ENCODE measurements at regions not wholly inside any gene's neighbourhood (a gene's known extent, or its start where the extent isn't known, plus 50 kb on each side); places are given as distances from the start of the nearest gene placed in this dataset.
"Not testable (repeated sequence)": the region's sequence is repeated elsewhere in the genome, so short reads cannot be mapped to it uniquely, and the experiment has no call there.

DNA sequence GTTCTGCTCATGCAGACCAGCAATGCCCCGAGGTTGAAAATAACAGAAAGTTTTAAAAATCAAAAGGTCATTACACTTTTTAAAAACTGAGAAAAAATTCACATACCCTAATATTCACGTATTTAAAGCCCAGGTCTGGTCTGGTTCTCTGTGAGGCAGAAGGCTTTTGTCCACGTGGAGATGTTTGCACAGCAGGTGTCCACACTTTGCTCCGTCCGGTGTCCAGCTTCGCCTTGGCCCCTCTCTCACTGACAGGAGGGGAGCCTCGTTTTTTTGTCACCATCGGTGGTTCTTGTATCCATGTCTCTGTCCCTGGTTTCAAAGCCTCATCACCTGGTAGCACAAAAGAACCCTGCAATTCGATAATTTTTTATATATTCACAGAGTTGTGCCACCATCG lies 434.6 kb upstream of the FRG1 start:
- DNase-seq (ENCODE audit: low read depth in 3 of 3) = no peak

DNA sequence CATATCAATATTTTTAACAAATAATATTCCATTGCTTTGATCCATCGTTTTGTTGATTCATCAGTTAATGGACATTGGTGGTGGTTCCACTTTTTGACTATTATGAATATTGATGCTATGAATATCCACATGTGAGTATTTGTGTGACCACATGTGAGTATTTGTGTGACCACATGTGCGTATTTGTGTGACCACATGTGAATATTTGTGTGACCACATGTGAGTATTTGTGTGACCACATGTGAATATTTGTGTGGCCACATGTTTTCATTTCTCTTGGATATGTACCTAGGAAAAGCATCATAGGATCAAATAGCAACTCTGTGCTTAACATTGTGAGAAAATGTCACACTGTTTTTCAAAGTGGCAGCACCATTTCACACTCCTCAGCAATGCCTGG lies 433.6 kb upstream of the FRG1 start:
- no peak for DNase-seq (ENCODE audit: low read depth in 3 of 3)

DNA sequence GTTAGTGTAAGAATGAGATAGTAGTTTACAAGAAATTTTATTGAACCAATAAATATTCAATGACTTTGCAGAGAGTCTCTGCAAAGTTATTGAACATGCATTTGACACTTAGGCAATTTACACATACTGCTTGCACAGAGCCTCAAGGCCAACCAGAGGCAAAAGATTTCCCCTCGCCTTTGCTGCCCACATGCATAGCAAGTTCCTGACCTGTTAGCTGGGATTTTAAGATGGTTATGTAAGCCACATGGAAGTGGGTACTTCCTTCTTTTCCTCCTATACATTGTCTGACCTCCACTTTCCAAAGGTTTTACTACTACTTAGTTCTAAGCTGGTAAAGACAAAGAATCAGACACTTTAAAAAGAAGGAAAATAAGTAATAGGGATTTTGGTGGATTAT lies 430.1 kb upstream of the FRG1 start:
- DNase-seq (ENCODE audit: low read depth in 3 of 3) = no peak

DNA sequence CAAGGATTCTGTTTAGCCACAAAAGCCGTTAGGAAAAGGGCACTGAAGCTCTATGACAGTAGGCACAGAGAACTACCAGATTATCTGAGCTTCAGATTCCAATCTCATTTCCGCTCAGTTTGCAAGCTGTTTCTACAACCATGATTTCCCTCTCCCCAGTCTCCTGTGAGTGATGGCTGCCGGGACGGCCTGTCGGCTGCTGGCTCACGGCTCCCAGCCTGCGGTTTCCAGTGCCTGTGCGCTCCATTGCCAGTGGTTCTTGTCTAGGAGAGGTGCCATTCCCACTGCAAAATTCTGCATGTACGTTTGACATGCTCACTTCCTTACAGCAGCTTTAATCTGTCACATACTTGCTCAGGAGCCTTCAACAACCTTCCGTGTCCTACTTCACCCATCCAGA lies 429.1 kb upstream of the FRG1 start:
- DNase-seq (ENCODE audit: low read depth in 3 of 3) = no peak

DNA sequence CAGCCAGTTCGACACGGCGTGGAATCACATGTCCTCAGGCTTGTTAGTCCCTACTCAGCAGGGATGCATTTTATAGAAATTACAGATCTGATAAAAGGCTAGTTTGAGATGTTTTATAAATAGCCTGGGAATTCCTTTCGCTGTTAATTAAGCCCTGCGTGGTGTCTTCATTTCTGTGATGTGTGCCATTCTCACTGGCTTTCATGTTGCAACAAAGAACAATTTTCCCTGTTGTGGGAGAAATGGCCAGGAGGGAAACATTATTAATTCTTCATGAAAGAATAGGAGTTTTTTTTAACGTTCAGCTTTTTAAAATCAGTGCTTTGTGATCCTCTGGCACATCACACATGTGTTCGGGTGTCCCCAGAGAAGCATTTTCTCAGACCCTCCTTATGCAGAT lies 427.3 kb upstream of the FRG1 start:
- DNase-seq (ENCODE audit: low read depth in 3 of 3) = no peak

DNA sequence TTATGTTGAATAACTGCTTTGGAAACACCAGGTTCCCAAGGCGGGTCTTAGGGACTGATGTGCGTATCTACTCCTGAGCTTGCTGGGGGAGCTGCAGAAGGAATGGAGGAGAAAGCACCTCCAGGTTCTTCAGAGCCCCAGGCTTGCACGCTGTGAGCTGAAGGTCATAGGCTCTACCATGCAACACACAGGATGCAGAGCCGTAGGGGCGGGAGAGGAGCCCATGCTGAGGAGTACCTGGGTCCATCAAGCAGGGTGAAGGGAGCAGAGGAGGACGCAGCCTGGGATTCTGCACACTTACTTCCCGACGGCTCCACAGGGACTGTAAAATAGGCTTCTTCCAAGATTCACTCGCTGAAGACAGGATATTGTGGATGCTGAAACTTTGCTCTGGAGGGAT lies 426.5 kb upstream of the FRG1 start:
- no peak for DNase-seq (ENCODE audit: low read depth in 3 of 3)

DNA sequence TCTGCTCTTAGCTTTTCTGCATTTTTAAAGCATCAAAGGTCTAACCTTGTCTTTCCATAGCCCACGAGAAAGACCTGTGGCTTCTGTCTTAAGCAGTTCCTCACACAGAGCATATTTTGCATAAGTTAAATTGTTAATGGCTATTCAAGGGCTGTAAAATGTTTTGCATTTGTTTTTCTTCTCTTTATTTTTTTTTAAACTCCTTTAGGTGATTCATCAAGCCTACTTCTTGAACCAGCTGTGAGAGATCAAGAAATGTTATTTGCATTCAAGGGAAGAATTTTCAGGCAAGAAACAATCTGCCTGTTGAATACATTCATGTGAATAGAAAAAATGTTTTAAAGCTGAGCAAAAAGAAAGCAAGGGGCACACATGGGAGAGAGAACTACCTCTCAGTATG lies 423.8 kb upstream of the FRG1 start:
- no peak for DNase-seq (ENCODE audit: low read depth in 3 of 3)

DNA sequence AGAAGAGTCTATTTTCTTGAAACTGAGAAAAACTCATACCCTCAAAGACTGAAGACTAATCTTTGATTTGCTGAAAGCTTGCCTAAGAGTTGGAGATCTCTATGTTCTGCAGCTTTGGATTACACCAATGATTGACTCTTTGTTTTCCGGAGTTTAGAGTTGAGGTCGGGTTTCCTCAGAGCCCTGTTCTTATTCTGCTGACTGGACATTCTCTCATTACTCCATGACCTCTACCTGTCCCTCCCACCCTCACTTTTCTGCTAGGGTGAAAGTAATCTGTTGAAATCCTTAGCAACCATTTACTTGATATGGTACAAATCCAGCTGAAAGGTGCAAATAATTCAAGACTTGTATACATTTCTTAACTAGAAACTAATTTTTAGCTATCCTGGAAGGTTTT lies 421.5 kb upstream of the FRG1 start:
- DNase-seq (ENCODE audit: low read depth in 3 of 3) = no peak

DNA sequence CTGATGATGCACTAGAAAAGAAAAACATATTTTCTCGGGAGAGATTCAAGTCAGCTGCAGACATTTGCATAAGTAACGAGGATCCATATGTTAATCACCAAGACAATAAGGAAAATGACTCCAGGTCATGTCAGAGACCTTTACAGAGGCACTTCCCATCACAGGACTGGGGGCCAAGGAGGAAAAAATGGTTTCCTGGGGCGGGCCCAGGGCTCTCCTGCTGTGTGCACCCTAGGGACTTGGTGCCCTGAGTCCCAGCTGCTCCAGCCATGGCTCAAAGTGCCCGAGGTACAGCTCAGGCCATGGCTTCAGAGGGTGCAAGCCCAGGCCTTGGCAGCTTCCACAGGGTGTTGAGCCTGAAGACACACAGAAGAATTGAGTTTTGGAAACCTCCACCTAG lies 415.4 kb upstream of the FRG1 start:
- DNase-seq (ENCODE audit: low read depth in 3 of 3) = no peak

DNA sequence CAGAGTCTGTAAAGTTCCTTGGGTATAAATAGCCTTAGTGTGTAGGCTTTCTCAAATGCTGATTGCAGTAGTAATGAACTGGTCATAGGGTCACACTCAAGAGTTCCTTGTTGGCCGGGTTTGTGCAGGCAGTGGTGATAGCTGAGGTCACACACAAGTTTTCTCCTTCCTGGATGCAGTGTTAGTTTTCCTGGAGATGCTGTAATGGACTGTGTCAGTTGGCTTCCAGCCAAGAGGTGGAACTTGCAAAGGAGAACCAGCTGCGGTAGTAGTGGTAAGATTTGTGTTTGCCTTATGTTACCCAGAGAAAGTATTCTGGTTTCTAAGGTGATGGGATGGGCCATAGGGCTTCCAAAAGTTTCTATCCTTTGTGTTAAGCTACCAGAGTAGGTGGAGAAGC lies 409.8 kb upstream of the FRG1 start:
- DNase-seq (ENCODE audit: low read depth in 3 of 3) = no peak

DNA sequence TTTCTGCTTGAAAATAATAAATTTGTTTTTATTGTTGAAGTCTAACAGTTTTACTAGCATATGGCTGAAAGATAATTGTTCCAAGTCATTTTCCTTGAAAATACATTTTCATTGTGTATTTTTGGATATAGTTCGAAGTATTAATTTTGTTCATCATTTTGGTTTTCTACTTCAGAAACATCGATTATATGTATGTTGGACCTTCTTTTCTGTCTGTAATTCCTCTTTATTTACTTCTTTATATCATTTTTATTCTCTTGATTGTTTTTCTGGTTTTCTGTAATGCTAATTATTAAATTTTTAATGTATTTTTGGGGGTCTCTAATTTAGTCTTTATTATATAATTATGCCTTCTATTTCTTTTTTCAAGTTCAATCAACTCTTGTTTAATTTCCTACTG lies 407.1 kb upstream of the FRG1 start:
- no peak for DNase-seq (ENCODE audit: low read depth in 3 of 3)

DNA sequence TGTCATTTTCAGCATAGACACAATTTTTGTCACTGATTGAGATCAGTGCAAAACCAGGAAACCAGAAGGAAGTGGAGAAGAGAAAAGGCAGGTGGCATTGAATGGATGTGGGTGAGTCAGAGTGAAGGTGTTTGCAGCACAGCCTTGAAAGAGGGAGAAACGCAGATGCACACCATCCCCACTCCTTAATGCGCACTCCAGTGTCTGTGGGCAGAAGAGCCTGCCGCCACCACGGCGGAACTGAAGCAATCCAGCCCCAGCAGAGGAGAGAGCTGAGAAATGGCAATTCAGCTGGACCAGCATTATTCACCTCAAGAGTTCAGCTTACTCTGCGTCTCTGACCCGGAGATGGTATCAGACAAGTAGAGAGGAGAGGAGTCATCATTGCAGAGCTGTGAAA lies 393.1 kb upstream of the FRG1 start:
- no peak for DNase-seq (ENCODE audit: low read depth in 3 of 3)

DNA sequence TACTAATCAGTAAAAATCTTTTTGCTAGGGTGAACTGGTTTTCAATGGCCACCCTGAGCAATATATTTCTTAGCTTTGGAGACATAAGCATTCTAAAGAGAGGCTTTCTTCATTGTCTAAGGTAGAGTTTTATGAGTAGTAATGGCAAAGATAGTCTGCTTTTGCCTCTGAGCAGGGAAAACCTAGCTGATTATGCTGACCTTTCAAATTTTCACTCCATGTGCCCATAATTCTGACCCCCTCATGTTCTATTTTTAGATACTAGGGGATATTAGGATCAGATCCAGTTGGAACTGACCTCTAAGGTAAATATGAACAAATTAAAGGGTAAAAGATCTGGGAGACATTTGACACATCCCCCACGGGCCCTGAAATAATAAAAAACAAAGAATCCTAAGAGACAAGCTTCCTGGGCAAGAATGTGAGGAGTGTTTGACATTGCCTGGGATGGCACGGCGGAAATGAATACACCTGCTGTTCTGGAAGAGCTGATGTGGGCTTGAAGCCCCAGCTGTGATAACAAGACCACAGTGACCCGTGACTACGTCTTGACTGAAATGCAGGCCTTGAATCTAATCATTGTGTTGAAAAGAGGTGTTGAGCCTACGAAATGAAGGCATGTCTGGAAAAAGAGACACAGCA lies 392.1 kb upstream of the FRG1 start:
- DNase-seq (ENCODE audit: low read depth in 3 of 3) = no peak

DNA sequence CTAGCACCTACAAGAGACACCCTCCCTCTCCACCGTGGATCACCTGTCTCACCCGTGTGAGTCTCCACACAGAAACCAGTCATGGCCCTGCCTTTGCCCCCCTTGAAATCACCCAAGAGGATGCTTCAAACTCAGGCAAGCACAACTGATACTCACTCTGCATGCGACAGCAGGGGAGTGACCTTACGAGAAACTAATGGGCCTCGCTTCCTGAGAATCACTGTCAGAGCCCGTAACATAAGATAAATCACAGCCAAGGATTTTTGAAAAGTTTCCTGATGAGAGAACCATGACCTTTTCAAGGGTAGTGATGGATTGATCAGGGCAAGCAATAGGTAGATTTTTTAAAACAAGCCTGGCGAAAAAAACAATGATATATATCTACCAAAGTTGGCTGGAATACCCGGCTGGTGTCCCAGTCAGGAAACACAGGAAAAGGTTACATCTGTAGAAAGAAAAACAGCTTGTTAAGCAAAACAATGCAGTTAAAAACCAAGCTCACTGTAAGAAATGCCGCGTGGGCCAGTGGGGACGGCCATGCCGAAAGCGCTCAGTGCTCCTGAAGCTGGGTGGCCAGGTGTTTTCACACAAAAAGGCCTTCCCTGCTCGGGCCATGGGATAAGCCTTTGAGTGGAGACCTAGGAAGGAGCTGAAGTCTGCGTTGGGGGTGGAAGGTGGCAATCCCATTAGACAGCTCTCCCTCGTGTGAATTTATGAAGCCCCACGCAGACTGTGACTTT lies 388.6 kb upstream of the FRG1 start:
- not testable (repeated sequence) for DNase-seq (ENCODE audit: low read depth in 3 of 3)

DNA sequence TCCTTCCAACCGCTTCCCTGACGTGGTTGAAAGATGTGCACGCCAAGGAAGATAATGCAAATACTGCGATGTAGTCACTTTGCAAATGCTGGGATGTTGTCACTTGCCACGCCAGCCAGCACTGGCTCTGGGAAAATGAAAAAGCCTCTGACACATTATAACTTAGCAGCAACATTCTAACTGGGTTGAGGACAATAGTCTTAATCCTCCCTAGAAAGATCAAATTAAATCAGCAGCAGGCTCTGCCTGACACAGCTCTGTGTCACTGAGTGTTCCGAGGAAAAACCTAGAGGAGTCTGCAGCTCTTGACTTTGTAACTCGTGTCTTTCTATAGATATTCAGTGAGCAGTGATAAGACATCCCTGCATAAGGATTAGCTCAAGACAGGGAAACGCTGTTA lies 380.1 kb upstream of the FRG1 start:
- not testable (repeated sequence) for DNase-seq (ENCODE audit: low read depth in 3 of 3)

DNA sequence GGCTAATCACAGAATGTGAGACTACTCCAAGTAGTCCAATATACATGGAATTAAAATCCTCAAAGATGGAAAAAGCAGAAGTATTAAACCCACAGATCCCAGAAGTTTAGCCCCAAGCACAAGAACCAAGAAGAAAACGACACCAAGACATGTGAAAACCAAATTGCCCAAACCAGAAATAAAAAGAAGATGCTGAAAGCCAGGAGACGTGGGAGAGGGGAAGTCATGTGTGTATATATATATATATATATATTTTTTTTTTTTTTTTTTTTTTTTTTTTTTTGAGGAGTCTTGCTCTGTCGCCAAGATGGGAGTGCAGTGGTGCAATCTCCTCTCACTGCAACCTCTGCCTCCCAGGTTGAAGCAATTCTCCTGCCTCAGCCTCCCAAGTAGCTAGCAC lies 376.9 kb upstream of the FRG1 start:
- not testable (repeated sequence) for DNase-seq (ENCODE audit: low read depth in 3 of 3)

DNA sequence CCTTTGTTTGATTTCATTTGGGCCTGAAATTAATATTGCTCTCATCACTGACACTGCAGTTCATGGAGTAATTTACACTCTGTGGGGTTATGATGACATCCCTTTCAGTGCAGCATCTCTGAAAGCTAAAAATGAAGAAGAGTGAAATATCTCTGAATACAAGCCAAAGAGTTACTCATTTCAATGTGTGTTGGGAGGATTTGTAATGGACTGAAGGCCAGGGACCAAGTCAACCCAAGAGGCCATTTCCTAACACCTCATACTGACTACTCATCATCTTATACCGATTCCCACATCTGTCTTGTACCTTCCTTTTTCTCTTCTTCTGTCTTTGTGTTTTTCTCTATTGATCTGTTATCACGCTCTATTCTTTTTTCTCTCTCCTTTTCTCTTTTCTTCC lies 374.4 kb upstream of the FRG1 start:
- not testable (repeated sequence) for DNase-seq (ENCODE audit: low read depth in 3 of 3)

DNA sequence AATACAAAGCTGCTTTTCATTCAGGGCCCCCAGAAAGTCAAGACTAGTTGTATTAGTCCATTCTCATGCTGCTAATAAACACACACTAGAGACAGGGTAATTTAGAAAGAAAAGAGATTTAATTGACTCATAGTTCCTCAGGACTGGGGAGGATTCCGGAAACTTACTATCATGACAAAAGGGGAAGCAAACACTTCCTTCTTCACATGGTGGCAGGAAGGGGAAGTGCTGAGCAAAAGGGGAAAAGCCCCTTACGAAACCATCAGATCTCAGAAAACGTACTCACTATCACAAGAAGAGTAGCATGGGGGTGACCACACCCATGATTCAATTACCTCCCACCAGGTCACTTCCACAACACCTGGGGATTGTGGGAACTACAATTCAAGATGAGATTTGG lies 373.8 kb upstream of the FRG1 start:
- DNase-seq (ENCODE audit: low read depth in 3 of 3) = not testable (repeated sequence)

DNA sequence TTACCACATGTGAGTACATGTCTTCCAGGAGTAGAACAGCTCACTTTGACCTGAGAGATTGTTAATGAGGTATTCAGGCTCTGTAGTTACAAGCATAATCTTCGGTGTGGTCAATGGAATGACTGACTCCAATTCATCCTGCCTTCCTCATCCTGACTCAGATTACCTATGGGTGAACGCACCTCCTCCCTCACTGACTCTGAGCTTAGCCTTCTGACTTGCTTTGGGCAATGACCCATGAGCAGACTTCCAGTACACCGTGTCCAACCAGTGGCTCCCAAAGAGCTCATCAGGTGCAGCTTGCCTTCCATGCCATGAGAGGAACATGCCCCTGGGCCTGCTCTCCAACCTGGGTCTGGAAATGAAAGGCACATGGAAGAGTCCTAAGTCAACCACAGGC lies 361.0 kb upstream of the FRG1 start:
- not testable (repeated sequence) for DNase-seq (ENCODE audit: low read depth in 3 of 3)

DNA sequence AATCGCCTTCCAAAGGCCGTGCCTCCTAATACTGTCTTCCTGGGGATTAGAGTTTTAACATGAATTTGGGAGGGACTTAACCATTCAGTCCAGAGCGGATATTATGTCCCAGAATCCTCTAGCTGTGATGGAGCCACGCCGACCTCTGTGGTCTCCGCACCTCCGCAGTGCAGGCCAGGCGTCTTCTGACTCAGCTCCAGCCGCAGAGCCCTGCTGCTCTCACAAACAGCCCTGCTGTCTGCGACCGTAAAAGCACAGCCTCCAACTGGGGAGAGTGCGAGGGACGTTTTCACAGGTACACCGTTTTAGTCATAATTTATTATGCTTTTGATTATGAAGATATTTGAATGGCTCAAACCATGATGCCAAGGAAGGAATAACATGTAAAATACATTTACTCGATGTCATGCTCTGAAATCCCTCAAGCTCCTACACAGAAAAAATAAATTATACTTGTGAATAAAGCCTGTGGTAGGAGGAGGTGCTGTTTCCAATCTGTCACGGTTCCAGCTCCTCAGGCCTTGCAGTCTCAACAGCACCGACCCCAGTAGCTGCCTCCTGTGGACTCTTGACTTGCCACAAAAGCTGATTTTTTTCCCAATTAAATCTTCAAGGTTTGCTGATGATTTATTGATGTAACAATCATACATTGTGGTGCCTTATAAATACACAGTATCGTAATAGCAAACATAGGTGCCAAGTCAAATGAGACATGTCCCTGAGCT lies 353.6 kb upstream of the FRG1 start:
- DNase-seq (ENCODE audit: low read depth in 3 of 3) = not testable (repeated sequence)

DNA sequence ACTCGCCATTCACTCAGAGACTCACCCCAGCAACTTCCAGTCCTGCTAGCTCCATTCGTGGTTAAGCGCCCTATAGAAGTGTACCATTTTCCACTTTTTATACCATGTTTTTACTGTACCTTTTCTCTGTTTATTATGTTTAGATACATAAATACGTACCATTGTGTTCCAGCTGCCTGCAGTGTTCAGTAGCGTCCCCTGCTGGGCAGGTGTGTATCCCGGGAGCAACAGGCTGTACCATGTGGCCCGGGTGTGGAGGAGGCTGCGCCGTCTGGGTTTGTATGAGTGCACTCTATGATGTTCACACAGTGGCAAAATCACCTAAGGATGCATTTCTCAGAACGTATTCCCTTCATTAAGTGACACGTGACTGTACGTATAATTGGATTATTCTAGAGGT lies 351.5 kb upstream of the FRG1 start:
- not testable (repeated sequence) for DNase-seq (ENCODE audit: low read depth in 3 of 3)

DNA sequence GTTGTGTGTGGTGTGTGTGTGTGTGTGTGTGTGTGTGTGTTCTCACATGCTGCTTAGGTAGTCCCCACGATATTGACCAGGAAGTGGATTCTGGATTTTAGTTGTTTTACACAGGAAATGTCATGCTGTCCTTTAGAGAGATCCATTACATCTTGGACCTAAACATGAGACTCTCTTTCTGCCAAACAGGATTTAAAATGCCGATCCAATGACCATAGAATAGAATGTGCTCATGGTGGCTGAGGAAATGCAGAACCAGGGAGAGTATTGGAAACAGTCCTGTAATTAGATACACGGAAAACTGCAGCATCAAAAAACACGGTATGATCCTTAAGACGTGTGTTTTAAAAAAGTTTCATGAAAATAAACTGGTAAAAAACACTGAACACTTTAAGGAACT lies 347.8 kb upstream of the FRG1 start:
- DNase-seq (ENCODE audit: low read depth in 3 of 3) = no peak

DNA sequence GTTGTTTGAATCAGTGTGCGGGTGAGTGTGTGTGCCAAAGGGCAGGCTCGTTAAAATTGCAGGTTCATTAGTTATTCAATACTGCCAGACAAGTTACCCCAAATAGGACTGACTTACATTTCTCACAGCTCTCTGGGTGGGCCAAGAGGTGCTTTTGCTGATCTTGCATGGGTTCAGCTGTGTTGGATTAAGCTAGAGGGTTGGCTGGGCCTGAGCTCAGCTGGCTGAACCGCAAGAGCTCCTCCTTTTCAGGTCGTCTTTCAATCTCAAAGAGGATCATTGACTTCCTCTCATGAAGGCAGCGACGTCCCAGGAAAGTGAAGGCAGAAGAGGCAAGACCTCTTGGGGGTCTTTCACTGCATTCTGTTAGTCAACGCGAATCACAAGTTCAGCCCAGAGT lies 343.3 kb upstream of the FRG1 start:
- DNase-seq (ENCODE audit: low read depth in 3 of 3) = no peak

Data from stimulated activated CD4-positive, alpha-beta T cell treated with anti-CD3 and anti-CD28 coated beads, TNF-alpha, amount 100 ng/mL, for 48 hours (primary cell).